IPS DF 6.9 (cell line): ENCODE measurements at regions not wholly inside any gene's neighbourhood (a gene's known extent, or its start where the extent isn't known, plus 50 kb on each side); places are given as distances from the start of the nearest gene placed in this dataset.

Source experiments
- DNase-seq: peaks from one replicate; pipeline ENCODE4 v3.0.0-alpha.2; 2013; ENCODE audit warnings: low read depth, low spot score
- H3K27ac ChIP-seq: one replicate; pipeline ENCODE4 v1.5.1; 2013; ENCODE audit warnings: low read length, control low read depth
- H3K27me3 ChIP-seq: 2 replicates; pipeline ENCODE4 v1.6.1; 2013; ENCODE audit warnings: mild to moderate bottlenecking, low read length; ENCODE audit not compliant: control insufficient read depth, insufficient read depth
- H3K36me3 ChIP-seq: 2 replicates; pipeline ENCODE4 v1.6.1; 2013; ENCODE audit warnings: low read length; ENCODE audit not compliant: control insufficient read depth, insufficient read depth
- H3K4me1 ChIP-seq: 2 replicates; pipeline ENCODE4 v1.6.1; 2013; ENCODE audit warnings: low read length; ENCODE audit not compliant: control insufficient read depth, insufficient read depth
- H3K4me3 ChIP-seq: 2 replicates; pipeline ENCODE4 v1.5.1; 2013; ENCODE audit warnings: mild to moderate bottlenecking, low read length
- H3K9me3 ChIP-seq: 2 replicates; pipeline ENCODE4 v1.6.1; 2013; ENCODE audit warnings: low read length, inconsistent platforms; ENCODE audit not compliant: control insufficient read depth, insufficient read depth
- WGBS: extraction: QIAGEN DNeasy Blood & Tissue Kit; methylation state at CpG from one replicate; pipeline ENCODE4 v1.1.7; 2013; ENCODE audit warnings: mixed read lengths, missing lambda C conversion rate; ENCODE audit not compliant: insufficient read length, insufficient coverage; 5-methylcytosine and 5-hydroxymethylcytosine counted together

DNA sequence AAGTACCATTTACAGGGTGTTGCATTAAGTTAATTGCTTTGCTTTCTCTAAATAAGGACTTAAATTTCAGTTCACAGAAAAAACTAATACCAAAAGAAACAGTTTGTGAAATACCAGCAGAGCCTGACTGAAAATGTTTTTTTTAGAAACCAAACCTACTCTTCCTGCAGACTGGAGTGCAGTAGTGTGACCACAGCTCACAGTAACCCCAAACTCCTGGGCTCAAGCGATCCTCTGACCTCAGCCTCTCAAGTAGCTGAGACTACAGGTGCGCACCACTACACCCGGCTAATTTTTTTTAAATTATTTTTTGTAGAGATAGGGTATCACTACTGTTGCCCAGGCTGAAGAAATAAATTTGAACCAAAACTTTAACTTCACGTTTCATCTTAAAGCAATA is 103.5 kb upstream of the PLEKHA5 start:
- Histone ChIP-seq H3K27me3 (no peaks in the 10 kb centered on the region), H3K4me1 (0 out of 2 replicates have a peak, but pooled peaks cover 2% of the 10 kb centered on the region), H3K4me3 (no peak overlapping the region), H3K36me3 (no peaks in the 10 kb centered on the region), H3K27ac (no peak overlapping the region), H3K9me3 (no peaks in the 10 kb centered on the region)
- WGBS = no CpG with 5 or more reads among the region's 4 CpGs
- no peak for DNase-seq

DNA sequence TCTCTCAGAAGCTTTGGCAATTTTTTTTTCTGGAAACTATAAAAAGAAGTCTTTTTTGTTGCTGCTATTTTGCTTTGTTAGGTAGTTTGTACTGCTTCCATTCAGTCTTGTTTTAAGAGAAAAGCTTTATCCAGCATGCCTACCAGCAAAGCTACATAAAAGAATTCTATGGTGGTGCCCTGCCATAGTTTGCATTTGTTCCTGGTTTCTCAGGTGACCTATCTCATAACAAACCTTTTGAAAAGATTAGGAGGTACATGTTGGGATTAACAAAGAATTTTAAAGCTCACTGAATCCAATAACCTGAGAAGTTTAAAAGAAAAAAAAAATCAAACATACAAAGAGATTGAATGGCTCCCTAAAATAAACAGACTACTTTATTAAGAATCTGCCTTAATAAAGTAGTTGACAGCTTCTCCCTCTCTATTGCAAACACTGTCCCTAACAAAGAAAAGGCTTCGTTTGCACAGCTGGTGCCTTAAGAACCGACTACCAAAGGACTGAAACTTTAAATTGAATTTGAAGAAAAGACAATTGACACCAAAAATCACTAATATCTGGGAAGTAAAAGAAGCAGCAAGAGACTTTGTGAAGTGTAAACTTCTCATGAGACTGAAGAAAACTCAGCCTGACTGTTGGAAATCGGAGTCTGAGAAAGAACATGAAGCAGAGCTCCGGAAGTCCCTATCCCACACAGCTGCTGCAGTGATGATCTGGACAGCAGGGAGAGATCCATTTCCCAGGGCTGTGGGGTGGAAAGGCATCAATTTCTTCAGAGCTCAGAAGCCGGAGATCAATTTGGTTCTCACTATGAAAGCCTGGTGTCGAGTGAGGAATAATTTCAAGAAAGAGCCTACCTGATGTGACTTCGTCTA is 102.7 kb upstream of the PLEKHA5 start:
- H3K4me1 ChIP-seq = 0 out of 2 replicates have a peak, but pooled peaks cover 2% of the 10 kb centered on the region
- no peak overlapping the region for H3K4me3 ChIP-seq
- H3K27me3 ChIP-seq = no peaks in the 10 kb centered on the region
- no peaks in the 10 kb centered on the region for H3K9me3 ChIP-seq
- no CpG with 5 or more reads among the region's 7 CpGs for WGBS
- DNase-seq = no peak
- no peak overlapping the region for H3K27ac ChIP-seq
- H3K36me3 ChIP-seq = no peaks in the 10 kb centered on the region

DNA sequence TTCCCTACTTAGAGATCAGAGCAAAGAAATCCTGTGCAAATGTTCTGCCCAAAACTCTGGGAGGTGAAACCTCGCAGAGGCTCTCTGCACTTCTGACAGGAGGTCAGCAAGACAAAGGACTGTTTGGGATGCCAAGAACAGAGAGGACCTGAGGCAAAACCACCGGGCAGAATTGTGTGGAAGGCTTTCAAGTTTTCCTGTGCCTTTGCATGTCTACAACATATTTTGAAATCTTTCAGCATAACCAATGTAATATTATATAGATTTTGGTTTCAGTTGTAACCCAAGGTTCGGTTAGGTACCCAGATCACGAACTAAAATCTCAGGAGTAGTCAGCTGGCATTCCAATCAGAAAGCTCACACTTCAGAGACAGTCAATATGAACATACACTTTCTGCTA is 99.4 kb upstream of the PLEKHA5 start:
- WGBS = no CpG with 5 or more reads among the region's 4 CpGs

DNA sequence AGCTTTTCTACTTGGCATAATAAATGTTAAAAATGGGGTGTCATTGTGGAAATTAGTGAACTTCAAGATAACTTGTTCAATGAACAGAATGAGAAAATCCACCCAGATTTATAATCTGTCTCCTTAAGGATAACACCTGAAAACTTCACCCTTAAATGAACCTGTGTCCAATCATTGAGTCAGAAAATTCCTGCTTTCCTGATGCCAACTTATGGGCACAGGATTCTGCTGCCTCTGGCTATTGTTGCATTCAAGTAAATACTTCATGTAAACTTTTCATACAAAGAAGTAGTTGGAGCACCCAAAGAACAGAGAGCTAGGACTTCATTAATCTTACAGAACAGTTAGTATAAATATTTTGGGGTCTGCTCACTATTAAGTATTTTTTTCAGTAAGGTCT is 98.9 kb upstream of the PLEKHA5 start:
- no peak overlapping the region for H3K27ac ChIP-seq
- H3K36me3 ChIP-seq = no peaks in the 10 kb centered on the region

More for the DNA sequence above, 99.4 kb upstream of the PLEKHA5 start:
- Histone ChIP-seq H3K27ac (no peak overlapping the region), H3K4me1 (0 out of 2 replicates have a peak, but pooled peaks cover 2% of the 10 kb centered on the region), H3K4me3 (no peak overlapping the region), H3K36me3 (no peaks in the 10 kb centered on the region), H3K9me3 (no peaks in the 10 kb centered on the region), H3K27me3 (no peaks in the 10 kb centered on the region)
- DNase-seq = no peak

DNA sequence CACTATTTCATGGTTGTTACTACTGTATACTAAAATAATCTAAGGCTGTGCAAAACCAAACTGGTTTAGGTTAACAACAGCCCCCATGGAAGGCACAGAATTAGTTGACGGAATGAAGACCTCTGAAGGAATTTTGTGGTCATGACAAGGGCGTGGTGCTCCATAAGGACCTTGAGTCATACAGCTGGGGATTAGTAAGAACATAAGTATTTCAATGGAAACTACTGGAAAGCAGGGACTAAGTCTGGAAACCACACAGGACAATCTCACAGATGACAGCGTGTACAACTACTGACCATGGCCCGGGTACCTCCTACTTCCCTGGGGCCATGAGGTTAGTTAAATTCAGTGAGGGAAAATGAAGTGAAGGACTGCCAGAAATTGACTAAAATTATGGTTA is 98.5 kb upstream of the PLEKHA5 start:
- no CpG with 5 or more reads among the region's 4 CpGs for WGBS
- no peak overlapping the region for H3K27ac ChIP-seq
- DNase-seq = no peak

More for the DNA sequence above, 98.9 kb upstream of the PLEKHA5 start:
- H3K4me1 ChIP-seq = 0 out of 2 replicates have a peak, but pooled peaks cover 2% of the 10 kb centered on the region
- no peak overlapping the region for H3K4me3 ChIP-seq
- DNase-seq = no peak
- H3K9me3 ChIP-seq = no peaks in the 10 kb centered on the region
- no peaks in the 10 kb centered on the region for H3K27me3 ChIP-seq

DNA sequence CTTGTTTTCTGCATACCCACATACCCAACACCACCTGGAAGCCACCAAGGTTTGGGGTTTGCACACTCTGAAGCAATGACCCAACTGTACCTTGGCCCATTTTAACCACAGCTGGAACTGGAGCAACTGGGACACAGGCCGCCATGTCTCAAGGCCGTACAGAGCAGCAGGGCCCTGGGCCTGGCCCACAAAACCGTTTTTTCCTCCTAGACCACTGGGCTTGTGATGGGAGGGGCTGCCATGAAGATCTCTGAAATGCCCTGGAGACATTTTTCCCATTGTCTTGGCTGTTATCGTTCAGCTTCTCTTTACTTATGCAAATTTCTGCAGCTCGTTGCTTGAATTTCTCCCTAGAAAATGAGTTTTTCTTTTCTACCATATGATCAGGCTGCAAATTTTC is 96.7 kb upstream of the PLEKHA5 start:
- H3K4me3 ChIP-seq = no peak overlapping the region
- no peaks in the 10 kb centered on the region for H3K4me1 ChIP-seq
- H3K36me3 ChIP-seq = no peaks in the 10 kb centered on the region
- WGBS = no CpG with 5 or more reads among the region's 5 CpGs
- no peak overlapping the region for H3K27ac ChIP-seq
- H3K27me3 ChIP-seq = no peaks in the 10 kb centered on the region
- DNase-seq = no peak
- H3K9me3 ChIP-seq = no peaks in the 10 kb centered on the region

More for the DNA sequence above, 98.5 kb upstream of the PLEKHA5 start:
- Histone ChIP-seq H3K9me3 (no peaks in the 10 kb centered on the region), H3K27me3 (no peaks in the 10 kb centered on the region), H3K36me3 (no peaks in the 10 kb centered on the region), H3K4me1 (0 out of 2 replicates have a peak, but pooled peaks cover 2% of the 10 kb centered on the region), H3K4me3 (no peak overlapping the region)

DNA sequence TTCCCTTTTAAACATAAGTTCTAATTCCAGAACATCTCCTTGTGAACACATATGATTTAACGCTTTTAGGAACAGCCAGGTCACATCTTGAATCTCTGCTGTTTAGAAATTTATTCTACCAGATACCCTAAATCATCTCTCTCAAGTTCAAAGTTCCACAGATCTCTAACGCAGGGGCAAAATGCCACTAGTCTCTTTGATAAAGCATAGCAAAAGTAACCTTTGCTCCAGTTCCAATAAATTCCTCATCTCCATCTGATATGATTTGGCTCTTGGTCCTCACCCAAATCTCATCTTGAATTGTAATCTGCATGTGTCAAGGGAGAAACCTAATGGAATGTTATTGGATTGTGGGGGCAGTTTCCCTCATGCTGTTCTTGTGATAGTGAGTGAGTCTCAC is 96.3 kb upstream of the PLEKHA5 start:
- no peak overlapping the region for H3K4me3 ChIP-seq
- no peaks in the 10 kb centered on the region for H3K4me1 ChIP-seq
- WGBS = no CpG with 5 or more reads among the region's 2 CpGs
- H3K27me3 ChIP-seq = no peaks in the 10 kb centered on the region
- no peaks in the 10 kb centered on the region for H3K36me3 ChIP-seq
- H3K9me3 ChIP-seq = no peaks in the 10 kb centered on the region
- no peak for DNase-seq
- H3K27ac ChIP-seq = no peak overlapping the region

DNA sequence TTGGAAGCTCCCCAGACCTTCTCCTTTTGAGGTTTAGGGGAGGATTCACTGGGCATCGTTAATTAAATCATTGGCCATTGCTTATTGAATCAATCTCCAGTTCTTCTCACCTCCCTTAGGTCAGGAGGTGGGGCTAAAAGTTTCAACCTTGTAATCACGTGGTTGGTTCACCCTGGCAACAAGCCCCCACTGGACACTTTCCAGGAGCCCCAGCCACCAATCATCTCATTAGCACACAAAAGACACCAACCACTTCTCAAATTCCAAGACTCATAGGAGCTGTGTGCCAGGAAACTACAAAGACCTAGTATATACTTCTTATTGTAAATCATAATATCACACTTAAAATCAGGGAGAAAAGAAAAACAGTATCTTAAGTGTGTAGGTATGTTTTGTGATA is 94.6 kb upstream of the PLEKHA5 start:
- H3K9me3 ChIP-seq = no peaks in the 10 kb centered on the region
- H3K4me3 ChIP-seq = no peak overlapping the region
- no peak overlapping the region for H3K27ac ChIP-seq
- H3K4me1 ChIP-seq = no peaks in the 10 kb centered on the region
- no peaks in the 10 kb centered on the region for H3K27me3 ChIP-seq
- DNase-seq = no peak
- no CpG with 5 or more reads among the region's 2 CpGs for WGBS
- no peaks in the 10 kb centered on the region for H3K36me3 ChIP-seq

DNA sequence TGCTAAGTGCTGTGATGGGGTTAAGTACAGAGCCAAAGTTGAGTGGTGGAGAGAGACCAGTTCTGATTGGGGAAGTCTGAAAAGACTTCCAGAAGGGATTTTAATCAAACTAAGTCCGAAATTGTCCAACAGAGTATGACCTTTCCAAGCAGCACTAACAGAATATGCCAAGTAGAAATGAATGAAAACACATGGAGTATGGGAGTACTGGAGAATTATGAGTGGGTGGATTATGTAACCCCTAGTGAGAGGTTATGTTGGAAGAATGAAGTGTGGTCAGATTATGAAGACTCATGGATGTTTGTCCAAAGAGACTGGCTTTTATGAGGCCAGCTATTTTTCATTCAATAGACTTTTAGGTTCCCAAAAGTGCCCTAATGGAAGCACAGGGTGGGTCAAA is 94.0 kb upstream of the PLEKHA5 start:
- H3K27me3 ChIP-seq = no peaks in the 10 kb centered on the region
- H3K36me3 ChIP-seq = no peaks in the 10 kb centered on the region
- WGBS = no CpG with 5 or more reads among the region's 1 CpG
- no peaks in the 10 kb centered on the region for H3K4me1 ChIP-seq
- H3K27ac ChIP-seq = no peak overlapping the region
- DNase-seq = no peak
- no peak overlapping the region for H3K4me3 ChIP-seq
- no peaks in the 10 kb centered on the region for H3K9me3 ChIP-seq

DNA sequence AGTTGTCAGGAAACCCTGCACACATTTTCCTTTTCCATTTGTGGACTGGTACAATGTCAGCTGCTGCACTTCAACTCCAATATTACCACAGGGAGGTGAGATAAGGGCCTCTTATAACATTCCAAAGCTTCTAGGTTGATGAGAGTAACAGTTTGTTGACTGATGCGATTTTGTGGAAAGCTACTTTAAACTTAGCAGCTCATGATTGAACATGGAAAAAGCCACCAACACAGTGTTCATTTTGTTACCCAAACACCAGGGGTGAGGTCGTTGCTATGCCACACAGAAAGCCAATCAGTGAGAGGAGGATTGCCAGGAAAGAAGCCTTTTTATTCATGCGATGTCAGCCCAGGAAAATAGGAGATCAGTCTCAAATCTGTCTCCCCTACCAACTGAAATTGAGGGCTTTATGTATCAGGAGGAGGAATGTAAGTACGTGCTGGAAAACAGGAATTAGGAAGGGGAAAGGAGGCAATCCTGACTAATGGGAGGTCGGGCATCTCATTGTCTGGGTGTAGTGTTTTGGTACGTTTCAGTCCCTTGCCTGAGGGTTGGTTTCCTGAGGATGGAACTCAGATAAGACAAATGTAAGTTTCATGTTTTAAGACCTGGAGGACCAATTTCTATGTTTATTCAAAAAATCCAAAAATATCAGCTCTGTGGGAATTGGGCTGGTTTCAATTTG is 92.7 kb upstream of the PLEKHA5 start:
- no peaks in the 10 kb centered on the region for H3K4me1 ChIP-seq
- no peaks in the 10 kb centered on the region for H3K9me3 ChIP-seq
- H3K4me3 ChIP-seq = no peak overlapping the region
- no peak overlapping the region for H3K27ac ChIP-seq
- DNase-seq = no peak
- WGBS = no CpG with 5 or more reads among the region's 6 CpGs
- H3K27me3 ChIP-seq = no peaks in the 10 kb centered on the region
- H3K36me3 ChIP-seq = no peaks in the 10 kb centered on the region
